SJCRH30 (cell line): ENCODE measurements at regions not wholly inside any gene's neighbourhood (a gene's known extent, or its start where the extent isn't known, plus 50 kb on each side); places are given as distances from the start of the nearest gene placed in this dataset.

ENCODE experiments used
- DNase-seq, 2 experiments: peaks; one replicate each; pipeline ENCODE4 v3.0.0-alpha.2; 2015 to 2020
- H3K27ac ChIP-seq: fragments of 250-450 bp; sonication (Bioruptor Pico); 2 replicates; pipeline ENCODE4 v1.5.1; 2020; ENCODE audit warnings: mild to moderate bottlenecking, moderate library complexity
- H3K27me3 ChIP-seq: fragments of 250-450 bp; sonication (Bioruptor Pico); 2 replicates; pipeline ENCODE4 v1.5.1; 2020; ENCODE audit warnings: mild to moderate bottlenecking, moderate library complexity
- H3K36me3 ChIP-seq: fragments of 250-450 bp; sonication (Bioruptor Pico); 2 replicates; pipeline ENCODE4 v1.5.1; 2020; ENCODE audit warnings: mild to moderate bottlenecking, moderate library complexity
- H3K4me1 ChIP-seq: fragments of 250-450 bp; sonication (Bioruptor Pico); 2 replicates; pipeline ENCODE4 v1.5.1; 2020; ENCODE audit warnings: mild to moderate bottlenecking, moderate library complexity
- H3K4me3 ChIP-seq: fragments of 250-450 bp; sonication (Bioruptor Pico); 2 replicates; pipeline ENCODE4 v1.5.1; 2020; ENCODE audit warnings: mild to moderate bottlenecking, moderate library complexity
- H3K9me3 ChIP-seq: fragments of 250-450 bp; sonication (Bioruptor Pico); replicated peaks from 2 replicates; pipeline ENCODE4 v1.5.1; 2020; ENCODE audit warnings: mild to moderate bottlenecking, moderate library complexity

DNA sequence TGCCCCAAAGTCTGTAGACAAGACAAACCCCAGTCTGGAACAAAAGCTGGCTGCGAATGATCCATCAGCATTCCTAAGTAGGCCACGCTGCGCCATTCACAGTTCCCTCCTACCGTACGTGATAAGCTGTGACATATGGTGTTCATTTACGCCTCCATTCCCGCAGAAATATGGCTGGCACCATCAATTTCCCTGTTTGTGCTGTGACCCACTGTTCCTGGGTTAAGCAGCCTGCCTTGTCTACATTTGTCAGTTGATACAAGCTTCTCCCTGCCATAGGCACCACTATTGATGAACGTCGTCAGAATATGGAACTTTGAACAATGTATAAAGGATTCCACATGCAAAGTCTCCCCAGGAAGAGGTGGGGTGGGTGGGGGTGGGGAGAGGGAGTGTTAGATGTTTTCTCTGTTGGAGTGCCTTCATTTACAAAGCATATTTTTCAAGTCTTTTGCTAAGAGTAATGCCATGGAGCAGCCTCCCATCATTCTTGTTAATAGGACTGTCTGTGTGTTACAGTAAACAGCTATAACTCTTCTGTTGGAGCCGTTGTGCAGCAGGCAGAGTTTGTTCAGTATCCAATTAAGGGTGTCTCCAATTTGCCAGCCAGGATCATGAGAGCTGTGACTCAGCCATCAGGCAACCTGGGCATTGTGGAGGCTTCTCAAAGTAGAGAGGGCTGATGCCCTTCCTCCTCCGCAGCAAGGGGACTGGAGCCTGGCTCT lies 294.6 kb downstream of the TMEM114 start:
- Histone ChIP-seq H3K4me3 (no peak overlapping the region), H3K9me3 (no peaks in the 10 kb centered on the region), H3K27ac (no peak overlapping the region), H3K4me1 (no peaks in the 10 kb centered on the region), H3K27me3 (no peaks in the 10 kb centered on the region), H3K36me3 (no peaks in the 10 kb centered on the region)
- no peak for DNase-seq

DNA sequence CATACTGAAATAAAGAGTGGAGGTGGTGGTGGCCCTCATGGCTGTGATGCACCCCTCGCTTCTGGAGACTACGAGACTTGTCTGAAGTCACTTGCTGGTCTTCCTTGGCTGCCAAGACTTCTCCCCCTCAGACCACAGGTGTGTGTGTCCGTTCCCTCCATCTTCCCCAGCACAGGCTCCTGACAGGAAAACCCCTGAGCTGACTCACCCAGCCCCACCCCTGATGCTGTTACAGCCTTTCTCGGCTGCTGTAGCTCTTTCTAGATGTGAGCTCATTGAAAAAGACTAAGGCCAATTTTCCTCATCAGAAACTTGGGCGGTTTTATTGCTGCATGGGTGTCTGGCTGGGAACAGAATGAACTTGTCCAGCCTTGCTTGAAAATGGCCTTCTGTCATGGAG lies 296.9 kb downstream of the TMEM114 start:
- Histone ChIP-seq H3K36me3 (no peaks in the 10 kb centered on the region), H3K4me1 (no peaks in the 10 kb centered on the region), H3K27ac (no peak overlapping the region), H3K4me3 (no peak overlapping the region), H3K27me3 (no peaks in the 10 kb centered on the region), H3K9me3 (no peaks in the 10 kb centered on the region)
- DNase-seq: no peak

DNA sequence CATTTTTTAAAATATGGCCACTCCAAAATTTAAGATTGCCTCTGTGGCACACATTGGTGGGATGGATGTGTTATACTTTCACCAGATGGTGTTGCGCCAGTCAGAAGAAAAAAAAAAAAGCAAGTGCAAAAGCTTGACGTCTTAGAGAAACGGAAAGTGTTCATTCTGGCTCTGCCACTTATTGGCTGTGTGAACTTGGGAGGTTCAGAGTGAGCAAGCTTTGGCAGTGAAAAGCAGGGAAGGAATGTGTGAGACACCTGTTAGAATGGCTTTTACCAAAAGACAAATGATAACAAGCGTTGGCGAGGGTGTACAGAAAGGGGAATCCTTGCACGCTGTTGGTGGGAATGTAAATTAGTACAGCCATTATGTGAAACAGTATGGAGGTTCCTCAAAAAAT lies 298.0 kb downstream of the TMEM114 start:
- Histone ChIP-seq H3K36me3 (no peaks in the 10 kb centered on the region), H3K27ac (no peak overlapping the region), H3K27me3 (no peaks in the 10 kb centered on the region), H3K4me1 (no peaks in the 10 kb centered on the region), H3K9me3 (no peaks in the 10 kb centered on the region), H3K4me3 (no peak overlapping the region)
- no peak for DNase-seq

DNA sequence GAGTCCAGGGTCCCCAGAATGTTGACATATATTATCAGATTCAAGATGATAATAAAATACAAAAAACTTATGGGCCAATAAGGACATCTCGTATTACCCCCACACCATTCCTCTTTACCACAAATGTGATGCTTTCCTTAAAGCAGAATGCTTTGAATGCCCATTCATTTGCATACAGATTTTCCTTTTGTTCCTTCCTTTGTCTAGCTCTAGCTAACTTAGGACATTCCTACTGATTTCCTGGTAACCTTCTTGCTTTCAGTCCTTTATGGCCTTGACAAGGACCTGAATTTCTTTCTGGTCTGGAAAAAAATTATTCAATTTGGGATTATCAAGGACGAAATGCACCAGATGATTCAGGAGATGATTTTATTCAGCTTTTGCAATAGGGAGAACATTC lies 304.0 kb downstream of the TMEM114 start:
- Histone ChIP-seq H3K4me1 (no peaks in the 10 kb centered on the region), H3K9me3 (no peaks in the 10 kb centered on the region), H3K36me3 (no peaks in the 10 kb centered on the region), H3K4me3 (no peak overlapping the region), H3K27me3 (no peaks in the 10 kb centered on the region), H3K27ac (no peak overlapping the region)
- DNase-seq: no peak

DNA sequence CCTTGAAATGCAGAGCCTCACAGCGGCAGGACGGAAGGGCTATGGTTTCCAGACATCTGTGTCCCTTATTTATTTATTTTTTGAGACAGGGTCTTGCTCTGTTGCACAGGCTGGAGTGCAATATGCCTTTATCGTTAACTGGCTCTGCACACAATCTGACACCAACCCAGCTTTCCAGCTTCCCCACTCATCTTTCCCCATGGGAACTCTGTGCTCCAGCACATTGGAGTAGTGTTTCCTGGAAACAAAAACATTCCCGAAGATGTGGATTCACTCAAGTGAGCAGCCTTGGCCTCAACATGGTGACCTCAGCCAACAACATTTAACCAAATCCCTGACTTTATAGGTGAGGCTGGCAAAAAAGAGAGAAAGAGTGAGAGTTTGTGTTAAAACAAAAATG lies 307.1 kb downstream of the TMEM114 start:
- H3K36me3 ChIP-seq: no peaks in the 10 kb centered on the region
- no peaks in the 10 kb centered on the region for H3K4me1 ChIP-seq
- H3K27ac ChIP-seq: no peak overlapping the region
- DNase-seq: no peak
- H3K9me3 ChIP-seq: no peaks in the 10 kb centered on the region
- no peaks in the 10 kb centered on the region for H3K27me3 ChIP-seq
- H3K4me3 ChIP-seq: no peak overlapping the region

DNA sequence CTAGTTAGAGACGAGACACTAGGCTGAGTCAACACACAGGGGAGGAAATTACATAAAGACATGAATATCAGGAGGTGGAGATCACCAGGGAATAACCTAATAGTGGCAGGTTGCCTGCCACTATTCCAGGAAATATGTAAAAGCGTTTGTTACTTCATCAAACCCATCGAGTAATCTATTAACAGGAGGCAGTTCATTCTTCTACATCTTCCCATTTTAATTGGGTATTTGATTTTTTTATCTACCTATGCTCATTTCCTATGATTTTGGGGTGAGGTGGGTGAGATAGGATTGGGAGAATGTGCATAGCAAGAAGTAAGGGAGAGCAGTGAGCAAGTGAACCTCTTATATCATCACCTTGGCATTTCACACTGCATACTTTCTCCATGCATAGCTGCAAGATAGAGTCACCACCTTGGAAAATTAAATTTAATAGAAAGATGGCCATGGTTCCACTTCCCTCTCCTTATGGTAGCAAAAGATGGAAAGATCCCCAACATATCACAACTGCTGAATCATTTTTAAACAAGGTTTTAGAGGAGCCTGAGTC lies 312.2 kb downstream of the TMEM114 start:
- Histone ChIP-seq H3K4me3 (no peak overlapping the region), H3K36me3 (no peaks in the 10 kb centered on the region), H3K9me3 (no peaks in the 10 kb centered on the region), H3K4me1 (no peaks in the 10 kb centered on the region), H3K27ac (no peak overlapping the region), H3K27me3 (no peaks in the 10 kb centered on the region)
- DNase-seq: no peak

DNA sequence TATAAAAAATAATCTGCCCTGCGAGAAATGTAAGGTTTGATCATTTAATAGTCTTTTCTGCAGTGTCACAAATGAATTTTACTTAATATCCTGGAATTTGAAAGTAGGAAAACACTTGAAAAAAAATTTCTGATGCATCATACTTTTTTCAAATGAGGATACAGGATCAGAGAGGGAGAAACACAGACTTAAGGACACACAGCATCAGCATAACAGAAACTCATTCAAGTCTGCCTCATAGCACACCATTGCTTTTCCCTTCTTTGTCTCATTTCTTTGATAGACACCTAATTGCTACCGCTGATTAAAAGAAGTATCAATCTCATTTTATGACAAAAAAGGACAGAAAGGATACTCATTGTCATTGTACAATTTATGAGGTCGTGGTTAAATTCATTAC lies 319.0 kb downstream of the TMEM114 start:
- no peaks in the 10 kb centered on the region for H3K4me1 ChIP-seq
- H3K27me3 ChIP-seq: no peaks in the 10 kb centered on the region
- DNase-seq: no peak
- no peaks in the 10 kb centered on the region for H3K9me3 ChIP-seq
- H3K4me3 ChIP-seq: no peak overlapping the region
- no peaks in the 10 kb centered on the region for H3K36me3 ChIP-seq
- H3K27ac ChIP-seq: no peak overlapping the region

DNA sequence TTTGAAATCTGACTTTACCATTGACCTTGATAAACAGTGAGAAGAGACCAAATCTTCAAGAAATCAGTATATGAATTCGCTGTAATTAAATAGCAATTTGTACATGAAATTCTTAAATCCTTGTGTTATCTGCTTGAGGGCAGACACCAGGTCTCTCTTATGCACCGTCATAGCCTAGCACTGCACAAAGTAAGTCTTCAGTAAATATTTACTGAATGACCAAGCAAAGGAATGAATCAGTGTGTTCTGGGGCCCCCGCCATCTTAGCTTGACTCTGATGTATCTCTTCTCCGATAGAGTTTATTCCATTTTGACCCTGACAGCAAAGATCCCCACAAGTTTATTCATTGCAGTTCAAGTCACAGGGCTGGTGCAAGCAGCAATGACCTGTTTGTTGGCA lies 328.0 kb downstream of the TMEM114 start:
- Histone ChIP-seq H3K4me1 (no peaks in the 10 kb centered on the region), H3K36me3 (no peaks in the 10 kb centered on the region), H3K27me3 (no peaks in the 10 kb centered on the region), H3K9me3 (no peaks in the 10 kb centered on the region), H3K4me3 (no peak overlapping the region), H3K27ac (no peak overlapping the region)
- no peak for DNase-seq

DNA sequence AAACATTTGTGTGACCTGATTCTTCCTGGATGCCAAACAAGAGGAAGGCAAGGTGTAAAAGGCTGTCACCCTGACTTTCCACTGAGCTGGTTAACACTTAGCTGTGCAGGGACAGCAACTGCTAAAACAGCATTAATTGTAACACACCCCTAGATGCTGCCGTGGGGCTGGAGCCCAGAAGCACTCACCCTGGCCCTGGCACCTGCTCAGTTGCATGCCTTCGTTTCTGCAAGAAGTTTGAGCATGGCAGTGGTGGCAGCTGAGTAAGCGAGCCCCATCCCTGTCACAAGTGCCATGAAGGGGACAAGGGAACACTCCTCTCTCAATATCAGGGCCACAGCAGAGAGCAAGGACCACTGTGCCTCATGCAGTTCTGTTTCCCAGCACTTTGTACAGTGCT lies 330.2 kb downstream of the TMEM114 start:
- no peaks in the 10 kb centered on the region for H3K27me3 ChIP-seq
- no peak overlapping the region for H3K4me3 ChIP-seq
- DNase-seq: no peak
- H3K4me1 ChIP-seq: no peaks in the 10 kb centered on the region
- no peaks in the 10 kb centered on the region for H3K9me3 ChIP-seq
- no peaks in the 10 kb centered on the region for H3K36me3 ChIP-seq
- H3K27ac ChIP-seq: no peak overlapping the region

DNA sequence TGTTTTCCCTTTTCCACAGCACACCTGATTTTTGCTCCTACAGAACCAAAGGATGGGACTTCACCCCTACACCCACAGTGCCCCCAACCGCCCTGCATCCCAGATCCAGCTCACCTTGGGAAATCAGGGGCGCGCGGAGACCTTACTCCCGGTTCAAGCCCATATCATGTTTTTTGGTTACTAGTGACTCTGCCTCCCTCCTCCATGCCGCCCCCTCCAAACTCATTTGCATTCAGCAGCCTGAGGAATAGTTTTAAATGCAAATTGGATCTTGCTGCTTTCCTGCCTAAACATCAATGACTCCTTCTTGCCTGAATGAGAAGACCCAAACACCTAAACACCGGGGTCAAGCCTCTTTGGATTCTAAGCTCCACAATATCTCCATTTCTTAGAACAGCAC lies 331.8 kb downstream of the TMEM114 start:
- H3K4me1 ChIP-seq: no peaks in the 10 kb centered on the region
- H3K27me3 ChIP-seq: no peaks in the 10 kb centered on the region
- no peaks in the 10 kb centered on the region for H3K9me3 ChIP-seq
- no peak overlapping the region for H3K4me3 ChIP-seq
- H3K27ac ChIP-seq: no peak overlapping the region
- H3K36me3 ChIP-seq: no peaks in the 10 kb centered on the region
- DNase-seq: no peak

DNA sequence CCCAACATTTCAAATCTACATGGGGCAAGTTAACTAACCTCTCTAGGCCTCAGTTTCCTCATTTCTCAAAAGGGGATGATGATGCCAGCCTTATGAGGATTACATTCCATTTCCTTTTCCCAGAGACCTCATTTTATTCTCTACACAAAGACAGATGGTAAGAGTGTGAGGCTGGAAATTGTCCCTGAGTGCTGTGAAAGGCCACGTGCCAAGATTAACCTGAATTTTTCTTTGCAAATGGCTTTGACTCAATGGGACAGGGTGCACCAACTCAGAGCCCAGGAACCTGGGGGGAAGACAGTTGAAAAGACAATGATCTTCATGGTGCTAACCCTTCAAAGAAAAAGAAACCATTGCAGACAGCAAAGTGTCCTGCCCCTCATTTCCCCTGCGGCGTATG lies 332.8 kb downstream of the TMEM114 start:
- no peak overlapping the region for H3K27ac ChIP-seq
- H3K4me1 ChIP-seq: no peaks in the 10 kb centered on the region
- no peak for DNase-seq
- H3K36me3 ChIP-seq: no peaks in the 10 kb centered on the region
- no peaks in the 10 kb centered on the region for H3K27me3 ChIP-seq
- H3K9me3 ChIP-seq: no peaks in the 10 kb centered on the region
- H3K4me3 ChIP-seq: no peak overlapping the region

DNA sequence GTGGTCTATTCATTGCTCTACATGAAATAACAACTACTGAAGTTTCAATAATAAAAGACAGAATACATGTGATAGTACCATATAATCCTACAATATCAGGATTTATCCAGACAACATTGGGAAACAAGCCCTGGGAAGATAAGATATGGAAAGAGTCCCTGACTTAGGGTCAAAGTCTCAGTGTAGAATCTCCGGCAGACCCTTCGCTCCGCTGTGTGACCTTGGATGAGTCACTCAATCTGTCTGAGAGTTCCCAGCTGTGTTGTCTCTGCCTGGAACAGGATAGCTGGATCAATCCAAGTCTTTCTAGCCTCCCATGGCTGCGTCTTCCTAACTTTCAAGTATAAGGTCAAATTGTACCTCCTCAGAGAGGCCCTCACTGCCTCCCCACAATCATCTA lies 335.9 kb downstream of the TMEM114 start:
- Histone ChIP-seq H3K4me1 (no peaks in the 10 kb centered on the region), H3K36me3 (no peaks in the 10 kb centered on the region), H3K9me3 (no peaks in the 10 kb centered on the region), H3K4me3 (no peak overlapping the region), H3K27ac (no peak overlapping the region), H3K27me3 (no peaks in the 10 kb centered on the region)
- no peak for DNase-seq

DNA sequence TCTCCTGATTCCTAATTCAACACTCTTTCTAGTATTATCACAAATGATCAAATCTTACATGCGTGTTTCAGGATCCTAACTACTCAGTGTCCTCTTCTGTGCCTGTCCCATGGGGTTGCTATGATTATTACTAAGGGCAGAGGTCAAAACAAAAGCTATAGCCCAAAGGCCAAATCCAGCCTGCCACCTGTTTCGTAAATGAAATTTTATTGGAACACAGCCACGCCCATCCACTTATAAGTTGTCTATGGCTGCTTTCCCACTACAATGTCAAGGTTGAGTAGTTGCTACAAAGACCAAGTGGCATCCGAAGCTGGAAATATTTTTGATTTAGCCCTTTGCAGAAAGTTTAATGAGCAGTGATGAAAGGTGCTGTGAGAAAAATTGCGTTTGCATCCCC lies 336.6 kb downstream of the TMEM114 start:
- DNase-seq: no peak
- H3K27me3 ChIP-seq: no peaks in the 10 kb centered on the region
- no peak overlapping the region for H3K27ac ChIP-seq
- no peak overlapping the region for H3K4me3 ChIP-seq
- H3K36me3 ChIP-seq: no peaks in the 10 kb centered on the region
- no peaks in the 10 kb centered on the region for H3K9me3 ChIP-seq
- no peaks in the 10 kb centered on the region for H3K4me1 ChIP-seq

DNA sequence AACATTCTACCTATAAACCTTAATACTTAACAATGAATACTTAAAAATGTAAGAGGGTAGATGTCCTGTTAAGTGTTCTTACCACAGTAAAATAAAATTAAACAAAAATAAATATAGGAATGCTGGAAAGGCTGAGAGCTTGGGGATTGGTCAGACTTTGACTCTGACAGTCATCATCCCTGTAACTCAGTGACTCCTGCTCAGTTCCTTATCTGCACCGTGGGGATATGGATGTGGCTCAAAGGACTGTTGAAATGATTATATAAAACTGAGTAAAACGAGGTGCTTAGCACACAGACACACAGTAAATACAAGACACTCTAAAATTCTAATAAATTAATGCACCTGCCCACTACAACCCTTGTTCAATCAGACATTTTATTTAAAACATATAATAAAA lies 338.6 kb downstream of the TMEM114 start:
- Histone ChIP-seq H3K36me3 (no peaks in the 10 kb centered on the region), H3K4me3 (no peak overlapping the region), H3K27ac (no peak overlapping the region), H3K27me3 (no peaks in the 10 kb centered on the region), H3K4me1 (no peaks in the 10 kb centered on the region), H3K9me3 (no peaks in the 10 kb centered on the region)
- no peak for DNase-seq

DNA sequence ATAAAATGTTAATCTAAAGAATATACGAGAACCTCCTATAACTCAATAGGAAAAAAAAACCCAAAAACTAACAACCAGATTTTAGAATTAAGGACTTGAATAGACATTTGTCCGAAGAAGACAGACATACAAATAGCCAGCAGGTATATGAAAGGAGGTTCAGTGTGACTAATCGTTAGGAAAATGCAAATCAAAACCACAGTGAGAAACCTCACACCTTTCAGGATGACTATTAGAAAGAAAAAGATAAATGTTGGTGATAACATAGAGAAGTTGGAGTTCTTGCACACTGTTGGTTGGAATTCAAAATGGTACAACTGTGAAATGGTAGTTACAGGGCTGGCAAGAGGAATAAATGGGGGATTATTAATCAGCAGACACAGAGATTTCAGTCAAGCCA lies 339.0 kb downstream of the TMEM114 start:
- DNase-seq: no peak
- no peaks in the 10 kb centered on the region for H3K9me3 ChIP-seq
- no peak overlapping the region for H3K4me3 ChIP-seq
- no peaks in the 10 kb centered on the region for H3K4me1 ChIP-seq
- H3K36me3 ChIP-seq: no peaks in the 10 kb centered on the region
- no peaks in the 10 kb centered on the region for H3K27me3 ChIP-seq
- H3K27ac ChIP-seq: no peak overlapping the region

DNA sequence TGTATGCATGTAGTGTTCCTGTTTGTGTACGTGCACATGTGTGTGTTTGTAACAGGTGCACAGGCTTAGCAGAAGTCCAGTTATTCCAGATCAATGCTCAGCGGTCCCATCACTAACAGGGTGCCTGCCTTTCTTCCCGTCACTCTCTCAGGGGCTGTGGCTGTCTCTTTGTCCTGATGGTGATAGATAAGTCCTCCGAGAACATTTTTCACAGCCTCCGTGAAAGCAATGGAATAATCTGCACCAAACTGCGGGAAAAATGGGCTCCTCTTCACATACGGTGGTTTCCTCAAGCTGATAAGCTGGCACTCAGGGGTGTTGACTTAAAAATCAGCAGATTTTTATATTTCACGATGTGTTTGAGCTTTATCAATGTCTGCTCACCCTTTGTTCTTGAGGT lies 342.3 kb downstream of the TMEM114 start:
- Histone ChIP-seq H3K27me3 (no peaks in the 10 kb centered on the region), H3K9me3 (no peaks in the 10 kb centered on the region), H3K36me3 (no peaks in the 10 kb centered on the region), H3K4me1 (no peaks in the 10 kb centered on the region), H3K27ac (no peak overlapping the region), H3K4me3 (no peak overlapping the region)
- no peak for DNase-seq
